K562 (cell line): ENCODE measurements at regions not wholly inside any gene's neighbourhood (a gene's known extent, or its start where the extent isn't known, plus 50 kb on each side); places are given as distances from the start of the nearest gene placed in this dataset.

Source experiments
- DMBX1 ChIP-seq: fragments of 250-450 bp; sonication (Bioruptor Pico); IDR thresholded peaks from 2 replicates; pipeline ENCODE4 v1.8.0; 2022; ENCODE audit warnings: inconsistent platforms, mild to moderate bottlenecking, moderate library complexity, borderline replicate concordance
- EHMT2 ChIP-seq: fragments of 450-650 bp; IDR thresholded peaks from 2 replicates; pipeline ENCODE4 v1.6.1; 2018; ENCODE audit warnings: antibody characterized with exemption
- HCFC1 ChIP-seq: IDR thresholded peaks from 2 replicates; pipeline ENCODE4 v1.6.1; 2012; ENCODE audit warnings: low read depth, low read length, improper control_type of control experiment
- RBM22 ChIP-seq: fragments of 200-400 bp; formaldehyde crosslinking; IDR thresholded peaks from 2 replicates; pipeline ENCODE4 v1.6.1; 2018; ENCODE audit warnings: low read length, low read depth; ENCODE audit not compliant: poor library complexity, severe bottlenecking
- ZNF311 ChIP-seq: fragments of 250-450 bp; sonication (Bioruptor Pico); IDR thresholded peaks from 2 replicates; pipeline ENCODE4 v1.4.0; 2020; ENCODE audit warnings: mild to moderate bottlenecking, moderate library complexity
- TF ChIP-seq, protein P1 (sequence below): fragments of 450-650 bp; IDR thresholded peaks from 2 replicates; pipeline ENCODE4 v1.6.1; 2016; ENCODE audit warnings: mild to moderate bottlenecking, moderate library complexity
- TF ChIP-seq, protein P2 (sequence below): fragments of 450-650 bp; formaldehyde crosslinking; IDR thresholded peaks from 2 replicates; pipeline ENCODE4 v1.4.0; 2020; ENCODE audit warnings: mild to moderate bottlenecking

DNA sequence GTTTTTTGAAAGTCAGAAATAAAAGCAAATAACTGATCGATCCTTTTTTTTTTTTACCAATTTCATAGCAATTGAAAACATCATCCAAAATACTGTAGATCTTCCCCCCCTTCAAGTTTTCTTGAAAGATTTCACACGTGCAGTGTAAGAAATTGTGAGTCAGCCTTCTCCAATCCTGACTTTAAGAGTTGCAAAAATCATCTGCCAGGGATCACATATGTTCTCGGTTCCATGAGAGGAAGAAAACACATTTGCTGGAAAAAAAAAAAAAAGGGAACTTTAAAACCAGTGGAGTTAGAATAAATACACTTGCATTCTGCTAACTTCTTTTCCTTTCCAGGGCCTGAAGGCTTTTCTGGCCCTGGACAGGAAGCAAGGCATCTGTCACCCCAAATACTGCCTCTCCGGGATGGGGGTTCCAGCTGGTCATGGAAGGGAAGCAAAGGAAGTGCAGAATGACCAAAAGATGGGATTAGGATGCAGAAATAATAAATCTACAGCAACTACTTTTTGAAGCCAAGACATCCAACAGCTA lies 198.4 kb upstream of the KIAA1217 start (continued):
- TF ChIP-seq, protein P1, sequence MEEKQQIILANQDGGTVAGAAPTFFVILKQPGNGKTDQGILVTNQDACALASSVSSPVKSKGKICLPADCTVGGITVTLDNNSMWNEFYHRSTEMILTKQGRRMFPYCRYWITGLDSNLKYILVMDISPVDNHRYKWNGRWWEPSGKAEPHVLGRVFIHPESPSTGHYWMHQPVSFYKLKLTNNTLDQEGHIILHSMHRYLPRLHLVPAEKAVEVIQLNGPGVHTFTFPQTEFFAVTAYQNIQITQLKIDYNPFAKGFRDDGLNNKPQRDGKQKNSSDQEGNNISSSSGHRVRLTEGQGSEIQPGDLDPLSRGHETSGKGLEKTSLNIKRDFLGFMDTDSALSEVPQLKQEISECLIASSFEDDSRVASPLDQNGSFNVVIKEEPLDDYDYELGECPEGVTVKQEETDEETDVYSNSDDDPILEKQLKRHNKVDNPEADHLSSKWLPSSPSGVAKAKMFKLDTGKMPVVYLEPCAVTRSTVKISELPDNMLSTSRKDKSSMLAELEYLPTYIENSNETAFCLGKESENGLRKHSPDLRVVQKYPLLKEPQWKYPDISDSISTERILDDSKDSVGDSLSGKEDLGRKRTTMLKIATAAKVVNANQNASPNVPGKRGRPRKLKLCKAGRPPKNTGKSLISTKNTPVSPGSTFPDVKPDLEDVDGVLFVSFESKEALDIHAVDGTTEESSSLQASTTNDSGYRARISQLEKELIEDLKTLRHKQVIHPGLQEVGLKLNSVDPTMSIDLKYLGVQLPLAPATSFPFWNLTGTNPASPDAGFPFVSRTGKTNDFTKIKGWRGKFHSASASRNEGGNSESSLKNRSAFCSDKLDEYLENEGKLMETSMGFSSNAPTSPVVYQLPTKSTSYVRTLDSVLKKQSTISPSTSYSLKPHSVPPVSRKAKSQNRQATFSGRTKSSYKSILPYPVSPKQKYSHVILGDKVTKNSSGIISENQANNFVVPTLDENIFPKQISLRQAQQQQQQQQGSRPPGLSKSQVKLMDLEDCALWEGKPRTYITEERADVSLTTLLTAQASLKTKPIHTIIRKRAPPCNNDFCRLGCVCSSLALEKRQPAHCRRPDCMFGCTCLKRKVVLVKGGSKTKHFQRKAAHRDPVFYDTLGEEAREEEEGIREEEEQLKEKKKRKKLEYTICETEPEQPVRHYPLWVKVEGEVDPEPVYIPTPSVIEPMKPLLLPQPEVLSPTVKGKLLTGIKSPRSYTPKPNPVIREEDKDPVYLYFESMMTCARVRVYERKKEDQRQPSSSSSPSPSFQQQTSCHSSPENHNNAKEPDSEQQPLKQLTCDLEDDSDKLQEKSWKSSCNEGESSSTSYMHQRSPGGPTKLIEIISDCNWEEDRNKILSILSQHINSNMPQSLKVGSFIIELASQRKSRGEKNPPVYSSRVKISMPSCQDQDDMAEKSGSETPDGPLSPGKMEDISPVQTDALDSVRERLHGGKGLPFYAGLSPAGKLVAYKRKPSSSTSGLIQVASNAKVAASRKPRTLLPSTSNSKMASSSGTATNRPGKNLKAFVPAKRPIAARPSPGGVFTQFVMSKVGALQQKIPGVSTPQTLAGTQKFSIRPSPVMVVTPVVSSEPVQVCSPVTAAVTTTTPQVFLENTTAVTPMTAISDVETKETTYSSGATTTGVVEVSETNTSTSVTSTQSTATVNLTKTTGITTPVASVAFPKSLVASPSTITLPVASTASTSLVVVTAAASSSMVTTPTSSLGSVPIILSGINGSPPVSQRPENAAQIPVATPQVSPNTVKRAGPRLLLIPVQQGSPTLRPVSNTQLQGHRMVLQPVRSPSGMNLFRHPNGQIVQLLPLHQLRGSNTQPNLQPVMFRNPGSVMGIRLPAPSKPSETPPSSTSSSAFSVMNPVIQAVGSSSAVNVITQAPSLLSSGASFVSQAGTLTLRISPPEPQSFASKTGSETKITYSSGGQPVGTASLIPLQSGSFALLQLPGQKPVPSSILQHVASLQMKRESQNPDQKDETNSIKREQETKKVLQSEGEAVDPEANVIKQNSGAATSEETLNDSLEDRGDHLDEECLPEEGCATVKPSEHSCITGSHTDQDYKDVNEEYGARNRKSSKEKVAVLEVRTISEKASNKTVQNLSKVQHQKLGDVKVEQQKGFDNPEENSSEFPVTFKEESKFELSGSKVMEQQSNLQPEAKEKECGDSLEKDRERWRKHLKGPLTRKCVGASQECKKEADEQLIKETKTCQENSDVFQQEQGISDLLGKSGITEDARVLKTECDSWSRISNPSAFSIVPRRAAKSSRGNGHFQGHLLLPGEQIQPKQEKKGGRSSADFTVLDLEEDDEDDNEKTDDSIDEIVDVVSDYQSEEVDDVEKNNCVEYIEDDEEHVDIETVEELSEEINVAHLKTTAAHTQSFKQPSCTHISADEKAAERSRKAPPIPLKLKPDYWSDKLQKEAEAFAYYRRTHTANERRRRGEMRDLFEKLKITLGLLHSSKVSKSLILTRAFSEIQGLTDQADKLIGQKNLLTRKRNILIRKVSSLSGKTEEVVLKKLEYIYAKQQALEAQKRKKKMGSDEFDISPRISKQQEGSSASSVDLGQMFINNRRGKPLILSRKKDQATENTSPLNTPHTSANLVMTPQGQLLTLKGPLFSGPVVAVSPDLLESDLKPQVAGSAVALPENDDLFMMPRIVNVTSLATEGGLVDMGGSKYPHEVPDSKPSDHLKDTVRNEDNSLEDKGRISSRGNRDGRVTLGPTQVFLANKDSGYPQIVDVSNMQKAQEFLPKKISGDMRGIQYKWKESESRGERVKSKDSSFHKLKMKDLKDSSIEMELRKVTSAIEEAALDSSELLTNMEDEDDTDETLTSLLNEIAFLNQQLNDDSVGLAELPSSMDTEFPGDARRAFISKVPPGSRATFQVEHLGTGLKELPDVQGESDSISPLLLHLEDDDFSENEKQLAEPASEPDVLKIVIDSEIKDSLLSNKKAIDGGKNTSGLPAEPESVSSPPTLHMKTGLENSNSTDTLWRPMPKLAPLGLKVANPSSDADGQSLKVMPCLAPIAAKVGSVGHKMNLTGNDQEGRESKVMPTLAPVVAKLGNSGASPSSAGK = no peak
- TF ChIP-seq DMBX1 (no peak), EHMT2 (no peak), HCFC1 (no peak), RBM22 (no peak), ZNF311 (CRISPR knock-in tag) (no peak)
- TF ChIP-seq, protein P2, sequence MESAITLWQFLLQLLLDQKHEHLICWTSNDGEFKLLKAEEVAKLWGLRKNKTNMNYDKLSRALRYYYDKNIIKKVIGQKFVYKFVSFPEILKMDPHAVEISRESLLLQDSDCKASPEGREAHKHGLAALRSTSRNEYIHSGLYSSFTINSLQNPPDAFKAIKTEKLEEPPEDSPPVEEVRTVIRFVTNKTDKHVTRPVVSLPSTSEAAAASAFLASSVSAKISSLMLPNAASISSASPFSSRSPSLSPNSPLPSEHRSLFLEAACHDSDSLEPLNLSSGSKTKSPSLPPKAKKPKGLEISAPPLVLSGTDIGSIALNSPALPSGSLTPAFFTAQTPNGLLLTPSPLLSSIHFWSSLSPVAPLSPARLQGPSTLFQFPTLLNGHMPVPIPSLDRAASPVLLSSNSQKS (CRISPR knock-in tag) = no peak
- TF ChIP-seq, all 486 proteins: peak for 0
